T-cell (primary cell): ENCODE measurements at regions not wholly inside any gene's neighbourhood (a gene's known extent, or its start where the extent isn't known, plus 50 kb on each side); places are given as distances from the start of the nearest gene placed in this dataset.

Experiments used
- ATAC-seq, 4 experiments: fragments of 200-7000 bp in 3 of 4; fragments of 150-1000 bp in 1 of 4; cut with Tn5 transposase; replicated peaks in 1 of 4; 1 replicate in 3 of 4; 2 replicates in 1 of 4; pipeline ENCODE4 v1.10.0; 2021; ENCODE audit warnings: moderate library complexity in 3 of 4, mild to moderate bottlenecking in 2 of 4, moderate number of reproducible peaks in 1 of 4
- CTCF ChIA-PET, 2 donors: fragments of 300-600 bp; sonication (Branson Sonifier 250); formaldehyde crosslinking; loops; one replicate each; lab custom pipeline; 2022; ENCODE audit warnings: antibody characterized with exemption in 2 of 2; lab: Charles Lee
- POLR2A ChIA-PET, 2 donors: fragments of 300-600 bp; sonication (Branson Sonifier 250); formaldehyde crosslinking; loops; one replicate each; lab custom pipeline; 2022; ENCODE audit warnings: antibody characterized with exemption in 2 of 2; lab: Charles Lee
- DNase-seq, 35 experiments: peaks; one replicate each; pipeline versions ENCODE4 v3.0.0 to v3.0.0-alpha.2; 2013 to 2023
- H3K27ac ChIP-seq: one replicate; pipeline ENCODE4 v1.5.1; 2013; ENCODE audit warnings: low read length
- H3K27me3 ChIP-seq, 2 experiments: replicated peaks in 1 of 2; 1 replicate in 1 of 2; 2 replicates in 1 of 2; pipeline versions ENCODE4 v1.6.1 to v1.7.0; 2013; ENCODE audit warnings: low read length in 1 of 2, mixed read lengths in 1 of 2; ENCODE audit not compliant: control insufficient read depth in 2 of 2, insufficient read depth in 2 of 2; ENCODE audit errors: extremely low read depth in 1 of 2
- H3K36me3 ChIP-seq, 2 donors: 1 replicate in 1 of 2; 2 replicates in 1 of 2; pipeline versions ENCODE4 v1.6.1 to v1.7.0; 2013; ENCODE audit warnings: low read length in 1 of 2; ENCODE audit not compliant: control insufficient read depth in 2 of 2, insufficient read depth in 1 of 2; ENCODE audit errors: extremely low read depth in 1 of 2
- H3K4me1 ChIP-seq, 2 experiments: 1 replicate in 1 of 2; 2 replicates in 1 of 2; pipeline versions ENCODE4 v1.6.1 to v1.7.0; 2013; ENCODE audit warnings: low read length in 2 of 2, mixed read lengths in 1 of 2; ENCODE audit not compliant: insufficient read depth in 2 of 2, control insufficient read depth in 1 of 2; ENCODE audit errors: extremely low read depth in 1 of 2
- H3K4me3 ChIP-seq, 2 donors: 1 replicate in 1 of 2; 2 replicates in 1 of 2; pipeline versions ENCODE4 v1.5.1 to v1.7.0; 2013; ENCODE audit warnings: mild to moderate bottlenecking in 2 of 2, low read length in 1 of 2, moderate library complexity in 1 of 2; ENCODE audit not compliant: control insufficient read depth in 1 of 2; ENCODE audit errors: extremely low read depth in 1 of 2
- H3K9me3 ChIP-seq: 2 replicates; pipeline ENCODE4 v1.7.0; 2013
- H3K27ac Mint-ChIP-seq, 2 donors: one replicate each; pipeline ENCODE4 v1.8.0; 2020 to 2021; ENCODE audit warnings: mild to moderate bottlenecking in 2 of 2, mixed read lengths in 2 of 2
- H3K27me3 Mint-ChIP-seq, 2 donors: one replicate each; pipeline ENCODE4 v1.8.0; 2021 to 2022; ENCODE audit warnings: mixed read lengths in 2 of 2
- H3K36me3 Mint-ChIP-seq: one replicate; pipeline ENCODE4 v1.8.0; 2021; ENCODE audit warnings: mixed read lengths
- H3K4me1 Mint-ChIP-seq, 3 donors: one replicate each; pipeline ENCODE4 v1.8.0; 2020 to 2022; ENCODE audit warnings: mixed read lengths in 3 of 3, mild to moderate bottlenecking in 1 of 3
- H3K4me3 Mint-ChIP-seq, 3 donors: one replicate each; pipeline ENCODE4 v1.8.0; 2020 to 2022; ENCODE audit warnings: mild to moderate bottlenecking in 3 of 3, mixed read lengths in 3 of 3, moderate library complexity in 3 of 3
- H3K9me3 Mint-ChIP-seq, 3 donors: one replicate each; pipeline ENCODE4 v1.8.0; 2020 to 2022; ENCODE audit warnings: mixed read lengths in 3 of 3
- WGBS: methylation state at CpG from one replicate; pipeline ENCODE4 v1.1.5; 2013; ENCODE audit warnings: missing lambda C conversion rate; ENCODE audit not compliant: insufficient coverage; 5-methylcytosine and 5-hydroxymethylcytosine counted together

DNA sequence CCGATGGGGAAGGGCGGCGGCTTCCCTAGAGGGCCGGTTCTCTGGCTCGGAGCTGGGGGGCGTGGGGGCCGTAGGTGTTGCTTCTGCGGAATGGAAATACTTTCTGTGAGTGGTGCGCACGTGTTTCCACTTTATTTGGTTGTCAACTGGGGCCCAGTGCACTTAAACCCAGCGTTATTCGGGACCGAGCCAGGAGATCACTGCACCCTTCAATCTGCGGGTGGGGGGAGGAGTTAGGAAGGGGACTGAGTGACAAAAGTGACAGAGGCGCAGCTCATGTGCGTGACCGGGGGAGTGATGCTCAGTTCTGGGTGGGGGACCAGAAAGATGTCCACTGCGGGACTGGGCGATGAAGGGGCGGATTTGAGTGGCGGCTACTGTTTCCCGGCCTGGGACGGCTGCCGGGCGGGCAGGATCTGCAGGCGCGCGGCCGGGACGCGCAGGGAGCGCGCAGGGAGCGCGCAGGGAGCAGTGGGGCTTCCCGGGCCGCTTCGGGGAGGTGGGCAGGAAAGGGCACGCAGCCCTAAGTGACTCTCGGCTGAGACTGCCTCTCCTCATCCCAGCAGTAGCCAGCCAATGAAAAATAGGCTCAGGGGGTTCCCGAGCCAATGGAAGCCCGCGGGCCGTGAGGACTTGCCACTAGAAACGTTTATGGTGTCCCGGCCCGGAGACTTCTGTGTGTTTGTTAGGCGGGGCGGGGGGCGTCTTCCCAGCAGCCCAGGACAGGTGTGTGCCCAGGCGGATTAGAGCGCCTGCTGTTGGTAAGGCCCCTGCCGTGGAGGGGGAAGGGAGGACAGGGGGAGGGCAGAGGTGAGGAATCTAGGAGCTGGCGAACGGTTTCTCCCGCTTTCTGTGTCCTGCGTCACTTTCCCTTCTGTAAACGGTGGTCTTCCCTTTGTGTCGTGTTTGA, 54.3 kb upstream of the KDM7A start:
- Histone ChIP-seq H3K27me3 (no peaks in the 10 kb centered on the region), H3K9me3 (no peaks in the 10 kb centered on the region), H3K27ac (peak overlapping the region; percentile 80), H3K36me3 (no peaks in the 10 kb centered on the region), H3K4me3 (peak overlapping the region; percentile 52 to 79), H3K4me1 (peaks cover 19 to 43% of the 10 kb centered on the region in 2 experiments)
- Mint-ChIP-seq H3K27ac (peak overlapping the region; percentile 92 to 96), H3K36me3 (no peaks in the 10 kb centered on the region), H3K9me3 (no peaks in the 10 kb centered on the region), H3K4me3 (peak overlapping the region; percentile 87 to 93 (median 91)), H3K27me3 (no peaks in the 10 kb centered on the region), H3K4me1 (peaks cover 41 to 51% (median 46%) of the 10 kb centered on the region in 3 donors)
- ChIA-PET POLR2A (interaction anchor here (0.5 to 1.0 kb wide), 2 partner anchors 37 to 95 kb away, joined by 3 read pairs; no protein-coding TSS in a partner anchor), CTCF (interaction anchor here in 1 of 2 donors (0.7 to 1.8 kb wide), 2 partner anchors 29 to 54 kb away, joined by 3 to 17 read pairs; partner anchors contain the start of gene KDM7A)
- DNase-seq, result peak in 33 of 35 experiments; percentile 19 to 71 (median 42)
- under 1% methylated on average over 37 of the region's 59 CpGs for WGBS
- peak; percentile 13 to 22 (median 16) for ATAC-seq

DNA sequence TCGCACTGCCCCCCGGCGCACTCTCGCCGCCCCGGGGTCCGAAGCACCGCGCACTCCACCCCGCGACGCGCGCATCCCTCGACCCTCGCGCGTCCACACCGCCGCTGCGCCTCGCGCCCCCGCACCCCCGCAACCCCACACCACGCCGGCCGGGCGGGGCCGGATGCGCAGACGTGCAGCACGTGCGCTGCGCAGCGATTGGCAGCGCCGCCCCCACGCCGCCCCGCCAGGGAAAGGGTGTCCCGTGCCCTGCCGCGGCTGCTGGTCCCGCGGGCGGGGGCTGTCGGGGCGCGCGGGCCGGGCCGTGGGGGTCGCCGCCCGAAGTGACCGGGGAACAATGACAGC, 53.7 kb upstream of the KDM7A start:
- peaks cover 47 to 57% (median 52%) of the 10 kb centered on the region in 3 donors for H3K4me1 Mint-ChIP-seq
- WGBS, result under 1% methylated on average over 51 of the region's 57 CpGs
- peak overlapping the region; percentile 52 to 79 for H3K4me3 ChIP-seq

GRCh38 chr7:140229591-140230515, 53.1 kb upstream of the KDM7A start:
- no peaks in the 10 kb centered on the region for H3K27me3 Mint-ChIP-seq
- Histone ChIP-seq H3K36me3 (no peaks in the 10 kb centered on the region), H3K27ac (peak overlapping the region; percentile 98), H3K27me3 (no peaks in the 10 kb centered on the region), H3K4me3 (peak overlapping the region; percentile 42 to 64), H3K9me3 (no peaks in the 10 kb centered on the region), H3K4me1 (peaks cover 32 to 56% of the 10 kb centered on the region in 2 experiments)
- peak; percentile 73 to 76 (median 75) for ATAC-seq
- peaks cover 53 to 62% (median 55%) of the 10 kb centered on the region in 3 donors for H3K4me1 Mint-ChIP-seq
- H3K36me3 Mint-ChIP-seq, result no peaks in the 10 kb centered on the region
- ChIA-PET POLR2A (interaction anchor here in 1 of 2 donors (0.6 to 1.0 kb wide), 3 partner anchors 53 to 129 kb away, joined by 3 to 6 read pairs (median 4); partner anchors contain the start of gene KDM7A), CTCF (interaction anchor here (0.6 to 1.8 kb wide), 3 partner anchors 34 to 74 kb away, joined by 3 to 17 read pairs (median 6); partner anchors contain the start of gene KDM7A (in 1 of the 2))
- under 1% methylated on average over 30 of the region's 44 CpGs for WGBS
- peak overlapping the region; percentile 83 to 93 (median 91) for H3K4me3 Mint-ChIP-seq
- no peaks in the 10 kb centered on the region for H3K9me3 Mint-ChIP-seq
- peak; percentile 56 to 86 (median 75) for DNase-seq
- peak overlapping the region; percentile 99 to 100 for H3K27ac Mint-ChIP-seq

More for the DNA sequence above, 53.7 kb upstream of the KDM7A start:
- Mint-ChIP-seq H3K9me3 (no peaks in the 10 kb centered on the region), H3K27me3 (no peaks in the 10 kb centered on the region), H3K4me3 (peak overlapping the region; percentile 87 to 93 (median 91)), H3K27ac (peak overlapping the region; percentile 99 to 100), H3K36me3 (no peaks in the 10 kb centered on the region)
- peak overlapping the region; percentile 98 for H3K27ac ChIP-seq
- no peaks in the 10 kb centered on the region for H3K9me3 ChIP-seq
- POLR2A ChIA-PET, result interaction anchor here in 1 of 2 donors (0.7 kb wide), 1 partner anchor 63 kb away, joined by 3 read pairs; no protein-coding TSS in a partner anchor
- H3K27me3 ChIP-seq, result no peaks in the 10 kb centered on the region
- CTCF ChIA-PET, result interaction anchor here (0.6 to 1.8 kb wide), 2 partner anchors 53 to 74 kb away, joined by 6 to 17 read pairs; partner anchors contain the start of gene KDM7A (in 1 of the 2)
- ATAC-seq (peak; percentile 63 to 74 (median 72)), DNase-seq (peak; percentile 62 to 88 (median 76))
- H3K36me3 ChIP-seq, result no peaks in the 10 kb centered on the region
- peaks cover 25 to 49% of the 10 kb centered on the region in 2 experiments for H3K4me1 ChIP-seq

- ChIA-PET POLR2A (interaction anchor here in 1 of 2 donors (1.0 kb wide), 1 partner anchor 52 kb away, joined by 4 read pairs; the partner anchor contains the start of gene KDM7A), CTCF (interaction anchor here in 1 of 2 donors (0.6 to 1.8 kb wide), 3 partner anchors 34 to 67 kb away, joined by 3 to 17 read pairs (median 3); partner anchors contain the start of gene KDM7A)
- DNase-seq, result peak in 8 of 35 experiments; percentile 6 to 65 (median 28)
- H3K27me3 Mint-ChIP-seq, result no peaks in the 10 kb centered on the region
- peak overlapping the region; percentile 98 for H3K27ac ChIP-seq
- peaks cover 37 to 63% of the 10 kb centered on the region in 2 experiments for H3K4me1 ChIP-seq
- ATAC-seq, result no peak
- H3K36me3 ChIP-seq, result no peaks in the 10 kb centered on the region
- peak overlapping the region; percentile 99 to 100 for H3K27ac Mint-ChIP-seq
- H3K4me3 ChIP-seq, result no peak overlapping the region
- no peaks in the 10 kb centered on the region for H3K9me3 Mint-ChIP-seq
- H3K4me3 Mint-ChIP-seq, result peak overlapping the region; percentile 83 to 93 (median 91)
- H3K36me3 Mint-ChIP-seq, result no peaks in the 10 kb centered on the region
- 75% methylated on average over 2 of the region's 10 CpGs for WGBS
- H3K9me3 ChIP-seq, result no peaks in the 10 kb centered on the region
- H3K27me3 ChIP-seq, result no peaks in the 10 kb centered on the region
- H3K4me1 Mint-ChIP-seq, result peaks cover 59 to 68% (median 60%) of the 10 kb centered on the region in 3 donors
Observed at GRCh38 chr7:140229101-140229525, 52.3 kb upstream of the KDM7A start.
